Fibroblast of lung (primary cell): ENCODE measurements at regions not wholly inside any gene's neighbourhood (a gene's known extent, or its start where the extent isn't known, plus 50 kb on each side); places are given as distances from the start of the nearest gene placed in this dataset.

Experiments
- CTCF ChIP-seq, 2 donors: IDR thresholded peaks in 1 of 2; conservative IDR thresholded peaks in 1 of 2; 1 replicate in 1 of 2; 2 replicates in 1 of 2; pipeline ENCODE4 v1.5.1; 2011 to 2012; ENCODE audit warnings: low read length in 2 of 2, control low read depth in 1 of 2, inconsistent platforms in 1 of 2, low read depth in 1 of 2, mild to moderate bottlenecking in 1 of 2
- EZH2 ChIP-seq: IDR thresholded peaks from 2 replicates; pipeline ENCODE4 v1.5.1; 2012; ENCODE audit warnings: low read length, control low read depth, mild to moderate bottlenecking; ENCODE audit errors: missing control alignments

DNA sequence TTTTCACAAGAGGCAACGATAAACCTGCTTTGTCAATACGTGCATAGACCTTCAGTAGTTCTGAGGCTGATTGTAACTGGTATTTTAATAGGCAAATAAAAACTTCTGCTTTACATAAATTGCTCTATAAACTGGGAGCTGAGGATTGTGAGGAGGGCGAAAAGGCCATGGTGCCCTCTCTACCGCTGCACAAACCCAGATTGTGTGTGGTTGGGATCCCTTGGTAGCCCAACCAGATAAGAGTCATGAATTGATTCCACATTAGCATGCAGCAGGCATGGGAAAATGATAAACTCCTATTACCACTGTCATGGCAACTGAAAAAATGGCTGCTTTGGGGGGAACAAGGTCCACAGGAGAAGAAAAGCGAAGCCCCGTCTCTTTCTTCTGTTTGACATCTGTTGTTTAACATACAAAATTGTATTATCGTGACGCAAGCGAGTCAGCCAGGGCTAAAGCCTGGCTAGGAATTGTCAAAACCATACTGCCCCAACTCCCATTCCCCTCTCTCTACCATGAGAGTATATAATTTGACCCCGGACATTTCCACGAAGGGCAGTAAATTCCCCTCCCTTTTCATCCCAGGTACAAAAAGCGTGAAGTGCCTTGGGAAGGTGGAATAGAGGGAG, 157.8 kb upstream of the SALL4 start:
- no peak for TF ChIP-seq CTCF (conservative IDR thresholded peaks at IDR 0.05 in 1 of 2, IDR thresholded peaks at IDR 0.05 in 1 of 2; ENCODE audit: low read depth in 1 of 2, low read length in 2 of 2)
- no peak for TF ChIP-seq EZH2
